GM19438 (cell line): ENCODE measurements at regions not wholly inside any gene's neighbourhood (a gene's known extent, or its start where the extent isn't known, plus 50 kb on each side); places are given as distances from the start of the nearest gene placed in this dataset.

Source experiments
- ATAC-seq: cut with Tn5 transposase; IDR thresholded peaks from one replicate; pipeline ENCODE4 v1.9.1; 2021; ENCODE audit warnings: low read depth; ENCODE audit not compliant: unreplicated experiment

DNA sequence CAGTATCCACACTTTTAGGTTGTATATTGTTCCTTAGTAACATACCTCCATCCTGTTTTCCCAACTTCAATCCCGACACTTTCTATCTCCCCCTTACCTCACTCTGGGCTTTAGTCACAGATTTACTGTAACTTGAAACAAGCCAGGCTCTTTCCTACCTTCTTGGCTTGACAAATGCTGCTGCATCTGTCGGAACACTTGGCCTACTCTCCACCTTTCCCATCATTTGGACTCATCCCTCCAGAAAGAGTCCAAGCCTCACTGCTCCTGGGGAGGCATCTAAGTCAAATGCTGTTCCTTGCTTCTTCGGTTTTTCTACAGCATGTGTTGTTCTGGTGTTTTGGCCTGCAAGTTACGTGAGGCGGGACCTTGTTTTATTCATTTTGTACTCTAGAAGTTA is 142.4 kb downstream of the DACT1 start:
- no peak for ATAC-seq

DNA sequence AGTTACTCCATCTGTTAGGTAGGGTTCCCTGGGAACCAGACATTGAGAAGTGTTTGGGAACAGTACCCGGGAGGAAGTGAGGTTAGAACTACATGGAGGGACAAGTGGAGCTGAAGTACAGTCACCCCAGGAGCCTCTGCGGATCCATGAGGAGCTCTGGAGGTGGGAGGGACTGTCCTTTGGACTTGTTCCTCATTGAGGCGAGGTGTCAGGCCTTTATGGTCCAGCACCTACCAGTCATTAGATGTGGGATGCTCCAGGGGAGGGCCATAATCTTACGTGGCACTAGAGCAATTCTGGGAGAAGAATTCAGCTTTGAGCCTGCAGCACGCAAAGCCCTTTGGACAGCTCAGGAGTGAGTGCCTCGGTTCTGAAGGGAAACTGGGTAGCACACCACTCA is 142.8 kb downstream of the DACT1 start:
- ATAC-seq, result no peak

DNA sequence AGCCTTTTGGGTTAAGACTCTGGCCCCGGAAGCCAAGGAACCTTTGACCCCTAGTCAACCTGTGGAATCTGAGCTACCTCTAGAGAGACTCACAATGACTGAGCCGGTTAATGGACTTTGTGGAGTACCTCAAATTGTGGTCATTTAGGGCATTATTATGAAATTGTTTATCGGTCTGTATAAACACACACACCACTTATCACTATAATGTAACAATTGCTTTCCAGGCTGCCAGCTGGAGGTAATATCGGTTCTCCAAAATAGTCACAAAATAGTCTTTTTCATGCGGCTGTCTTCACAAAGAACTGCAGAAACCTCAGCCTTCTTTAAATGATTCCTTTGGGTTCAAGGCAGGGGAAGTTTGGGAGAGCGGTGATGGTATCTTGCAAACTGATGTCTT is 144.2 kb downstream of the DACT1 start:
- no peak for ATAC-seq

DNA sequence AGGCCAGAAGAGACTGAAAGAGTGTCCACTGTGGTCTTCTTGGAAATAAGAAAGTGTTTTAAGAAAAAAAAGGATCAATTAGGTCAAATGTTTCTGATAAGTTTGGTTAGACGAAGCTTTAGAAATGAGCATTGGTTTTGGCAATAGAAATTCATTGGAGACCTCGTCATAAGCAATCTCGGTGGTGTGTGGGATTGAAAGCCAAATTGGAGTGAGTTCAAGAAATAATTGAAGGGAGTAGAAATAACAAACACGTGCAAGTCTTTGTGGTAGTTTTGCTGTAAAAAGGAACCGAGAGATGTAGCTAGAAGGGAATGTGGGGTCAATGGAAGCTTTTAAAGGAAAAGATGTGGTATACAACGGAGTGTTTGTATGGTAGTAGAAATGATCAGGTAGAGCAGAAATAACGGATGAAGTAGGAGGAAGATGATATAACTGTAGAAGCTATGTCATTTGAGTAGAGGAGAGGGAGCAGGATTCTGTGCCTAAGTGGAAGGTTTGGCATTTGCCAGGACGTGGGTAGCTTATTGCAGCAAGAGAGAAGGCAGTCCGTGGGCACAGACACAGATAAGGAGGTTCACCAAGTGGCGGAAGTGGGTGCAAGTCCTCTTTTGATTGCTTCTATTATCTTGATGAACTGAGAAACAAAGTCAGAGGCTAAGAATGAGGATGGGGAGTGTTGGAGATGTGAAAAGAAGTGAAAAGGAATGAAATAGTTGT is 146.2 kb downstream of the DACT1 start:
- no peak for ATAC-seq

DNA sequence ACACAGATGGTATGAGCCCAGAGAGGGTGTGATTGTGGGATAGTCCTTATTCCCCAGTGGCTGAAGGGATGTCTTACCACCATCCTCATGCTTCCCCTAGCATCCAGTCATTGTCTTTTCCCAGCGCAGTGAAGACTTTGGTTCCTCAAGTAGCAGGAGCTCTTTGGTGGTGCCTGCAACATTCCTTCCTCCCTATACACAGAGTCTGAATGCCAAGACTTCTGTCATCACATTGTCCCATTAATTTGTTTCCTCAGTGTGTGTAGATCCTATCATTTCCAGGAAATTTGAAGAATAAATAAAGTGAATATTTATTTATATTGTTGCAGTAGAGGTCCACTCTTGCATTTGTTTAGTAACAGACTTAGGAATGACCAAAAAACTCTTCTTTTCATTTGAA is 147.2 kb downstream of the DACT1 start:
- no peak for ATAC-seq

DNA sequence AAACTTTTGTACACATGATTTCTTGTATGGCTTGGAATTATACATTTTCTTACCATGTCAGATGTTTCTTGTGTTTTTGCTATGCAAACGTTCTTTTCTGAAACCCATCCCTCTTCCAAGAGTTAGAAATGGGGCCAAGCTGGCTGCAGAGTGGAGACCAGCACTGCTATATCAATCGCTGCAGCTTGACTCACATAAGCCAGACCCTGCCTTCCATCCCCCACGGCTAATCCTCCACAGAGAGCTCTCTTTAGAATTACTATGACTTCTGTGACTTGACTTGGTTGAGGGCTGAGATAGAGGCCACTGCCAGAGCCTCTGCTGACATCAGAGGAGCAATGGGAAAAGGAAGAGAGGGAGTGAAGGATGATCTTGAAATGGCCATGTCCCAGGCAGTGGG is 147.9 kb downstream of the DACT1 start:
- ATAC-seq, result no peak

DNA sequence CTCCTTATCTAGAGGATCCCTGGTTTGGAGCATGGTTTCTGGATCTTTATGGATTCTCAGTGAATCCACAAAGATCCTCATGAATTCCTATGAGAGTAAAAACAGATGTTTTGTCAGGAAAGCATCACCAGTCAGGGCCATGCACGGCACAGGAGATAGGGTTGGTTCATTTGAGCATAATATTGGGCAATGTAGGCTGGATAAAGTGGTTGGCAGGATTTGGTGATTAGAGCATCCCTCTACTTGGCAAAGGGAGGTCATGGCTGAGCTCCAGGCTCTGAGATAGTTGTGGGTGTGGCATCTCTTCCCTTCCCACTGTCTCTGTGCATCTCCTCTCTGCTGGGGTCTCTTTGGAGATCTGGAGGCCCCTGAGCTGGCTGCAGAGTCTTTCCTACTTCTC is 149.8 kb downstream of the DACT1 start:
- no peak for ATAC-seq

DNA sequence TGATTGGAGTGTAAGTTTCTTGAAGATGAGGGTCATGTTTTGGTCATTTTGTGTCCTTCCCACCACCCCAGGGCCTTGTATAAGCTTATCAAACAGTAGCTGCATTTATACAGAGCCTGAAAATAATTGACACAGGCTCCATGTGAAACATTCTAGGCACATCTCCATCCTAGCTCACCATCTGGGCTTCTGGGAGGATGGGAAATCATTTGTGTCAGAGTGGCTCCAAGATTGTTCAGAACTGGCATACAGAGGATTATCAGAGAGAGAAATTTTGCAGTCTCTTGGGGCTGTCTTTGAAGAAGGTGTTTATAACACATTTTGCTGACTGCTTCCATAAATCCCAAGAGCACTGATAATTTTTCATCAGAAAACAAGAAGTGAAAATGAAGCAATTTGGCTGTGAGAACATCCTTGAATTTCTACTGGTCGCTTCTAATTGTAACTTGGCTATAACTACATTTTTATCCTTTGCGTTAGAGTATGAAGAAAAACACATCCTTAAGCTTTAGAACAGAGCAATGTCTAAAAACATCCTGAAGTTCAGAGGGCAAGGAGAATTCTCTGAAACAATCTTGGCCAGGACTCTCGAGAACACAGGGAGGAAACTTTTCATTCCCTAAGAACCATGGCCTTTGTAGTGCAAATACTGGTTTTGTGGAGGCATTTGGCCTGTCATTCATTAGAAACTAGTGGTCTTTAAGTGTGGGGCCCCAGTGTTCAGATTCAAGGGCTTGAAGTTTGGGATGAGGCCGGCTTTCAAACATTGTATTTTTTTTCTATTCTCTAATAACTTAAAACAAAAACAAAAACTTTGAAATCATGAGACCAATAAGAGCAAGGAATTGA is 151.1 kb downstream of the DACT1 start:
- no peak for ATAC-seq

DNA sequence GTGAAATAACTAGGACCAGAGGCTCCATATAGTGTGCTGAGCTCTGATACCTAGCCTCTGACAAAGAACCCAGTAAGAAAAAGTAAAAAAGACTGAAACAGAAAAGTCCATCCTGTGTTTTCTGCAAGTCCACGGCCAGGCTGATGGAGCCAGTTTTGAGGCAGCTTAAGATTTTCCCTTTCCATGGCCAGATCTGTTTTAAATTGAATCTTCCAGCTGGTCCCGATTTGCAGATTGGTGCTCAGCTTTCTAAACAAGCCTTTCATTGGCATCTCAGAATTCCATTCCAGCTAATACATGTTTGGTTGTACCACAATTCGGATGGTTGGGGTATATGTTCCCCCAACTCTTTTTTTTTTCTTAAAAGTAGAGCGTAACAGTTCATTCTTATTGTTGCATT is 152.0 kb downstream of the DACT1 start:
- no peak for ATAC-seq

DNA sequence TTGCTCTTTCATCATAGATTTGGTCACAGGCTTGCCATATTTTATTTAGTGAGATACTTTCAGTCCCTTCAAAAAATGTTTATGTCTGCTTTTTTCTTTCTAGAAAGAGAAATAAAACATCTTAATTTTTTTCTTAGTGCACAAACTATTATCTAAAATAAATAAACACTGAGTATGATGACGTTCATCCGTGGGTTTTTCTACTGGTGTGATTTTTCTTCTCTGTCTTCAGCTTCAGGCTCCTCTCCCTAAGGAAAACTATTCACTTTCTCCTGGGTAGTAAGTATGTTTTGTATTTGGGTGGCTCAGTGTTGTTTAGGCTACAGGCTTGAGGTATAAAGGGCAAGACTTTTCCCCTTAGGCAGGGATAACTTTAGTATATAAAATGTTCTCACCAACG is 154.7 kb downstream of the DACT1 start:
- ATAC-seq, result no peak

DNA sequence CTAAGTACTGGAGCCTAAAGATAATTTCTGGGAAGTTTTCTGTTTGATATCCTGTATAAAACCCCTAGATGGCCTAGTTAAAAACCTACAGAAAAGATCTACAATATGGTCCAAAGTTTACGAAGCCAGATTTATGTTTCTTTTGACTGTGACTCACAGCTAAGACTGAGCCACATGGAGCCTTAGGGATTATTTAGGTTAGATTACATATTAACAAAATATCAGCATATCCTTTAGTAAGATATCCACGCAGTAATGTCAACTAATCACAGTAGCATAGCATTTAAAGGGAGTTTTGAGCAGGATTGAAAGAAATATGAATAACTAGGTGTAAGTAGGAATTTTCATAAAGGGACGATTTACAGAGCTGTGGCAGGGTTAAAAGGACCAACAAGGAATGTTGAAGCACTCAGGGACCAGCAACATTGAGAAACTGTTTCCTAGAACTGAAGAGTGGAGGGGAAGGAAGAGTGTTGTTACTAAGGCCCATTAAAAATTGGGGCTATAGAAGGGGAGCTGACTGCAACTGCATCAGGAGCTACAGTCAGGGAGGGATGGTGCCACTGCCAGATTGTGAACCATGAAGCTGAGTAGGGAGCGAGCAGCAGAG is 155.5 kb downstream of the DACT1 start:
- no peak for ATAC-seq

DNA sequence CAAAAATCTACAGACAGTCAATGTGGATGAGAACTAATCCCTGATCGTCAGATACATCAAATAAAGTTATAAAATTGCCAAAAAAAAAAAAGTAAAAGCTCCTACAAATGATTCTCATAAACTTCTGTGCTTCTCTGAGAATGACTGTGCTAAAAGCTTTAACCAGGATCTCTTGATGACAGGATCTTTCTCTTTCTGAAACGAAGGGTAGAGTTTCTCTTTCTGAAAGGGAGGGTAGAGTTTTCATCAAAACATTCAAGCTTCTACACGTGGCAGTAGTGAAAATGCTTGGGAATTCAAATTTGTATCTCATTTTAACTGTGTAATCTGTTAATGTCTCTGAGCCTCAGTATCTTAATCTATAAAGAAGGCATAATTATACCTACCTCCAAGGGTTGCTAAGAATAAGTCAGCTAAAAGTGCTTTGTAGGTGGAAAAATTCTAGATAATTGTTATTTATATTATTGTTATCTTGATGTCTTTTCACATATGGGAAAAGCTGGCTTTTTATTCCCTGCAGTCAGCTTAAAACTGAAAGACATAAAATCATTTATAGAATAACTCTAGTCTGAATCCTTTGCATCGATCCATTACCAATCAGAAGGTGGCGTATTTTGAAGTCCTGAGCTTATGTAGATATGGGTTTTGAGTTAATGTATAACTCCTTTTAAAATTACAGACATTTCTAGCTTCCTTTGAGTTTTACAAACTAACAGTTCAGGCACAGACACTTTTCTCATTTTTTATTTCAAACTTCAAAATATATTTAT is 157.4 kb downstream of the DACT1 start:
- no peak for ATAC-seq

DNA sequence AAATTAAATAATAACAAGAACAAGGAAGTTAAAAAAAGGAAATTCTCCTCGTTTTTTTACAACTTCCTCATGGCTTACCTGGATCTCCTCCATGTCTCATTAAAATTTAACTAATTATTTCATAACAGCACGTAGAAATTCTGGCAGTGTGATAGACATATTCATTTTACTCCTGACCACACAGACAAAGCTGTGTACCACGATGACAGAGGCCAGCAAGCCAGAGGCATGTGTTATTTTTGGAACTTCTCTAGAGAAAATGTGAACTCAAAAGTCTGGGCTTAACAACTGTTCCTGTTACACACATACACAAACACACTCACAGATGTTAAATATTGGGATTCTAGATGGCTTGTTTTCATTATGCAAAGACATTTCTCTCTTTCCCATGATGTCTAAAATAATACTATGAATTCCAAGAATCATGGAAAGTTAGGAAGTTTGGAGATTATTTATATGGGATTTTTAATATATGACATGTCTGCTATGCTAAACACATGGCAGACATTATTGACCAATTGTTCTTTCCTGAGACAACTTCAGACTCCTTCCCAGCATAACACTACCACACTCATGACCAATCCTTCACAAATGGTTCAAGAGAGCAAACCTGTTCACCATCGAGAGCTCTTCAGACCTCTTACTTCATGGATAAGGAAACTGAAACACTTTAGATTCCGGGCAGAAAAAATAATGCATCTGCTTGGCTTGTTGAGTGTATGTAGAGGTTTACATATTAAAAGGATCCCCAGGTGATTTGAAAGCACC is 158.7 kb downstream of the DACT1 start:
- no peak for ATAC-seq

DNA sequence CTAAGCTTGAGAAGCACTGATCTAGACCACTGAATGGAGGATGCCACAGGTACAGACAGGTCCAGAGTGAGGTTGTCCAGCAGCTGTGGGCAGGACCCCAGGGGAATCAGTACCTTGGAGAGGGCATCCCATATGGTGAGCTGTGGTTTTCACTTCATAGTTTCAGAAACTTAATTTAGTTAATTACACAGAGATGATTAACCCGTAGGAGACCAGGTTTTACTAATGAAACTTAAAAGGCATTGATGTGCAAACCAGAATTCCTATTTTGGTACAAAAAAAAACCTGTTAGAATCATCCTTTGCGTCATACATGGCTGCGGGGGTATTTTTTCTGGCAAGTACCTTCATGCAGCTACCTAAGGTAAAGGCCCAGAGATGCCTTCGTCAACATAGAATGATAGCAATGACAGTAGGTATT is 159.3 kb downstream of the DACT1 start:
- peak; percentile 84 for ATAC-seq

DNA sequence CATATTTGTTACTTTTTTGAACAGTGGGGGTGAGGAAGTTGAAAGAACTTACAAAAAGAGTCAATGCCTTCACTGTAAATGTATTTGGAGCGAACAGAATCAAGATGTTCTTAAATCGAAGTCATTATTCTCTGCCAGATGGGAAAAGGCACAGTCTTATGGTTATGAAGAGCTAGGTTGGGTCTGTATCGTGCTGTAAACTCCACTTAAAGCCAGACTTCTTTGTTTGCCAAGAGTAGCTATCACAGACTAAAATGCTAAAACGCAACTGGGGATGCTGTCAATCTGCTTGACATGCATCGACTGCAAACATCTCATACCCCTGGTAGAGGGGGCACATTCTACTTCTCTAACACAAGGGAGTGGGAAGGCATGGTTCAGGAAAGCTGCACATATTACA is 160.4 kb downstream of the DACT1 start:
- ATAC-seq, result no peak

DNA sequence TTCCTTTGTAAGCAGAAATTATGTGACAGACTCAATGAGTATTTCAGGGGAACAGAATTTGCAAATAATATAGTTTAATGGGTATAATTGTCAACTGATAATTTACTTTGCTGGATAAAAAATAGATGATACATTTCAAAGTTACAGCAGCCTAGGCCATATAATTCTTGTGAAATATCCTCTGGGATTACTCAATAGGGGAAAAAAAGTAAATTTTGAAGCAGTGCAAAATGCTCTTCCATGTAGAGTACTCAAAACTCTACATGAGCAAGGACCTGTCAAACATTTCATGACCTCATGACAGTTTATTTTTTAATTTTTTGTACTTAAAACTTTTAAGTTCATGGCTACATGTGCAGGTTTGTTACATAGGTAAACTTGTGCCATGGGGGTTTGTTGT is 163.3 kb downstream of the DACT1 start:
- no peak for ATAC-seq

DNA sequence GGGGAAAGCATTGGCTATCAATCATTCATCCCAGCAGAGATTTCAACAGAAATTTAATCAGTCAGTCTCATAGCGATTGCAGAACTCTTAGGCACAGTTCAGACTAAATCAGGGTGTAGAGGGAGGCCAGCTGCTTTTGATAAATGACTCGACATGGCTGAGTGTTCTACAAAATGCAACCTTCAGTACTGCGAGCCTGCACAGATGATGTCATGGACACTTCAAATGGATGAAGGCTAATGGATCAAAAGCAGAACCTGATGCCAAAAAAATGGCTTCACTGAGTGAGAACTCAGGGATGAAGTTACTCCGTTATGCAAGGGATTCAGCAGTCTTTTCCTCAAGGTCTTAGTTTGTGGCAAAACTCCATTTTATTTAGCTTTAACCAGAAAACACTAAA is 167.3 kb downstream of the DACT1 start:
- no peak for ATAC-seq

DNA sequence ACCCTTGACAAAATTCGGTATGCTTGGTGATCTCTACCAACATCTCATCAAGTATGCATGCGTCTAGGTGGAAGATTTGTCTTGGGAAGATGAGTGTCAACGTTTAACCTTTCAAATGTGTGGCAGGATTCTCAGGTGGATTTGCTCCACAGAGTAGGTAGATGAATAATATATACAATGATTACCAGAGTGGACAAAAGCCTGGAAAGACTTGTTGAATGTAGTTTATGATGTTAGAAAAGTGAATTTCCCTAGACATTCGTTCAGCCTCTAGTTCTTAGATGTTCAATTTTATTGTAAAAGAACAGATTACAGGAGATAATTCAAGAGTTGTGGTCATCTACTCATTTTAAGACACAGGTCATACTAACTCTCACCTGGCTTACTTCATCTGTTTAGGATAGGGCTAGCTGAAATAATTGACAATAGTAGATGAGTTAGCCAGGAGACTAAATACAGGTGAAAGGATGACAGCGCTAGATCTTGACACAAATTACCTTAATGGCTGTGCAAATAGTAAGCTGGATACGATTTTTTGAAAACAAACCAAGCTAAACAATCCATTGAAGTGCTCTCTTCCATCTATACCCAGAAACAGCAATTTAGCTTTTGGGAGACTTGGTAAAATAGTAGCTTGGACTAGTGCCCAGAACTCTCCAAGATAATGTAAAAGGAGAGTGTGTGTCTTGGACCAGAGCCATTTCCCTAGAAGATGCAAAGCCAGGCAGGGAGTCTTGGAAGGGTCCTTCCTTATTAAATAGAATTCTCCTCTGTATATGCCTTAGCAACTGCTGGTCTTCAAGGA is 168.0 kb downstream of the DACT1 start:
- ATAC-seq, result no peak

DNA sequence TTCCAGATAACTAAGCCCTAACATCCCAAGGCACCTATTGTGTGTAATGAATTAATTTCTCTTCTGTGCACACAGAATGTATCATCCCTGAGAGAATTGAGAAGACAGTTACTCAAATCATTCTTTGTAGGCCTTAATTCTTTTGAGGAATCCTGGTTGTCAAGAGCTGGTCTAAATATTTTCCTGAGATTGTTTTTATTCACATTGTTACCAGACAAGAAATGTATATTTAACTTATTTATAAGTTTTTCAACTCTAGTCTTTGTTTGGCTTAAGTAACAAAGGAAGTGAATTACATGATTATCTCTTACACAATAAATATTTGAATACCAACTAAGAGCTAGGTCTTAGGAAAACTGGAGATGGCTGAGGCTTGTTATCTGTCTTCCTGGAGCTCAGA is 169.4 kb downstream of the DACT1 start:
- ATAC-seq, result no peak
